ENCODE measurements at regions not wholly inside any gene's neighbourhood (a gene's known extent, or its start where the extent isn't known, plus 50 kb on each side); places are given as distances from the start of the nearest gene placed in this dataset.

GRCh38 chr1:213415691-213416380 is 364.8 kb downstream of the RPS6KC1 start:
- no peak for TF ChIP-seq YY1 (IDR thresholded peaks at IDR 0.05; ENCODE audit: low read depth)
- TF ChIP-seq EGR1 (IDR thresholded peaks at IDR 0.05): no peak
- no peak for TF ChIP-seq TAF1 (IDR thresholded peaks at IDR 0.05; ENCODE audit: low read depth)
- no peak for TF ChIP-seq NFIC (IDR thresholded peaks at IDR 0.05)
- TF ChIP-seq REST (IDR thresholded peaks at IDR 0.05; ENCODE audit: low read depth): no peak
- no peak for TF ChIP-seq USF1 (IDR thresholded peaks at IDR 0.05)
- no peak for TF ChIP-seq RAD21 (IDR thresholded peaks at IDR 0.05; ENCODE audit: low read depth)
- TF ChIP-seq FOXM1 (IDR thresholded peaks at IDR 0.05; ENCODE audit: borderline replicate concordance, low read depth): no peak
- no peak for TF ChIP-seq CEBPB (IDR thresholded peaks at IDR 0.05)
- TF ChIP-seq TCF12 (IDR thresholded peaks at IDR 0.05; ENCODE audit: low read depth): no peak
- TF ChIP-seq MAX (IDR thresholded peaks at IDR 0.05): no peak
- TF ChIP-seq EP300 (IDR thresholded peaks at IDR 0.05; ENCODE audit: borderline replicate concordance): no peak
- no peak for TF ChIP-seq ZBTB7A (IDR thresholded peaks at IDR 0.05; ENCODE audit: low read depth)
- TF ChIP-seq TEAD4 (IDR thresholded peaks at IDR 0.05): no peak
- TF ChIP-seq CREB1 (IDR thresholded peaks at IDR 0.05; ENCODE audit: low read depth): no peak

GRCh38 chr1:213416461-213417224 is 365.6 kb downstream of the RPS6KC1 start:
- TF ChIP-seq TEAD4 (IDR thresholded peaks at IDR 0.05): no peak
- no peak for TF ChIP-seq CEBPB (IDR thresholded peaks at IDR 0.05)
- no peak for TF ChIP-seq USF1 (IDR thresholded peaks at IDR 0.05)
- no peak for TF ChIP-seq TAF1 (IDR thresholded peaks at IDR 0.05; ENCODE audit: low read depth)
- no peak for TF ChIP-seq REST (IDR thresholded peaks at IDR 0.05; ENCODE audit: low read depth)
- TF ChIP-seq EP300 (IDR thresholded peaks at IDR 0.05; ENCODE audit: borderline replicate concordance): no peak
- no peak for TF ChIP-seq TCF12 (IDR thresholded peaks at IDR 0.05; ENCODE audit: low read depth)
- no peak for TF ChIP-seq YY1 (IDR thresholded peaks at IDR 0.05; ENCODE audit: low read depth)
- no peak for TF ChIP-seq ZBTB7A (IDR thresholded peaks at IDR 0.05; ENCODE audit: low read depth)
- no peak for TF ChIP-seq RAD21 (IDR thresholded peaks at IDR 0.05; ENCODE audit: low read depth)
- TF ChIP-seq EGR1 (IDR thresholded peaks at IDR 0.05): no peak
- no peak for TF ChIP-seq NFIC (IDR thresholded peaks at IDR 0.05)

GRCh38 chr1:213417225-213417820 is 366.3 kb downstream of the RPS6KC1 start:
- TF ChIP-seq EGR1 (IDR thresholded peaks at IDR 0.05) (no peak), TAF1 (IDR thresholded peaks at IDR 0.05; ENCODE audit: low read depth) (no peak), REST (IDR thresholded peaks at IDR 0.05; ENCODE audit: low read depth) (no peak), TEAD4 (IDR thresholded peaks at IDR 0.05) (no peak), YY1 (IDR thresholded peaks at IDR 0.05; ENCODE audit: low read depth) (no peak), CEBPB (IDR thresholded peaks at IDR 0.05) (no peak), ZBTB7A (IDR thresholded peaks at IDR 0.05; ENCODE audit: low read depth) (no peak), EP300 (IDR thresholded peaks at IDR 0.05; ENCODE audit: borderline replicate concordance) (no peak), USF1 (IDR thresholded peaks at IDR 0.05) (no peak)

Measured in Ishikawa (cell line).